ENCODE measurements at regions not wholly inside any gene's neighbourhood (a gene's known extent, or its start where the extent isn't known, plus 50 kb on each side); places are given as distances from the start of the nearest gene placed in this dataset.

- no peak for TF ChIP-seq CTCF (optimal IDR thresholded peaks at IDR 0.05 in 1 of 3, IDR thresholded peaks at IDR 0.05 in 1 of 3, conservative IDR thresholded peaks at IDR 0.05 in 1 of 3; ENCODE audit: extremely low read depth in 1 of 3, insufficient read depth in 2 of 3, low read length in 3 of 3)
- TF ChIP-seq EZH2 (IDR thresholded peaks at IDR 0.05; ENCODE audit: low read length): no peak
- no peaks in the 10 kb centered on the region for H3K9me3 ChIP-seq (ENCODE audit: control insufficient read depth, low read depth, low read length)
- DNase-seq (ENCODE audit: low read depth, low spot score) (no peak), FAIRE-seq (no peak)
- no peaks in the 10 kb centered on the region for H3K4me1 ChIP-seq (ENCODE audit: control insufficient read depth, extremely low read depth, insufficient read depth, low read length)
- no peaks in the 10 kb centered on the region for H3K9me1 ChIP-seq (ENCODE audit: control insufficient read depth, extremely low read depth, insufficient read depth, low read length)
- no peaks in the 10 kb centered on the region for H3K79me2 ChIP-seq (ENCODE audit: control insufficient read depth, insufficient read depth, low read length)
- no peaks in the 10 kb centered on the region for H3K27me3 ChIP-seq (ENCODE audit: control insufficient read depth, extremely low read depth, insufficient read depth, low read length)
- no peak overlapping the region for H3K4me2 ChIP-seq (ENCODE audit: control insufficient read depth, extremely low read depth, insufficient read depth, low read depth, low read length)
- no peaks in the 10 kb centered on the region for H4K20me1 ChIP-seq (ENCODE audit: control insufficient read depth, extremely low read depth, insufficient read depth, low read length)
- no peak overlapping the region for H3K27ac ChIP-seq (ENCODE audit: control insufficient read depth, insufficient read depth, low read length)
- H3K9ac ChIP-seq (ENCODE audit: control insufficient read depth, extremely low read depth, insufficient read depth, low read length): no peak overlapping the region
- no peak overlapping the region for H3K4me3 ChIP-seq (ENCODE audit: control insufficient read depth in 2 of 3, extremely low read depth in 1 of 3, insufficient read depth in 2 of 3, low read depth in 1 of 3, low read length in 3 of 3)
- H3K36me3 ChIP-seq (ENCODE audit: control insufficient read depth in 2 of 2, extremely low read depth in 1 of 2, insufficient read depth in 2 of 2, low read length in 2 of 2): no peaks in the 10 kb centered on the region
- no peak overlapping the region for H2AFZ ChIP-seq (ENCODE audit: control insufficient read depth, low read length)
- dilution Hi-C loops (cut with MboI; ENCODE audit: extremely low pct_ligation_motif_present, low sequenced_read_pairs): no loop called here
Observed at GRCh38 chr12:107998863-107999262, 130.2 kb upstream of the WSCD2 start.

- Histone ChIP-seq H3K27ac (ENCODE audit: control insufficient read depth, insufficient read depth, low read length) (no peak overlapping the region), H3K36me3 (ENCODE audit: control insufficient read depth in 2 of 2, extremely low read depth in 1 of 2, insufficient read depth in 2 of 2, low read length in 2 of 2) (no peaks in the 10 kb centered on the region), H2AFZ (ENCODE audit: control insufficient read depth, low read length) (no peak overlapping the region), H3K27me3 (ENCODE audit: control insufficient read depth, extremely low read depth, insufficient read depth, low read length) (no peaks in the 10 kb centered on the region), H3K9ac (ENCODE audit: control insufficient read depth, extremely low read depth, insufficient read depth, low read length) (no peak overlapping the region), H3K4me1 (ENCODE audit: control insufficient read depth, extremely low read depth, insufficient read depth, low read length) (no peaks in the 10 kb centered on the region), H3K4me3 (ENCODE audit: control insufficient read depth in 2 of 3, extremely low read depth in 1 of 3, insufficient read depth in 2 of 3, low read depth in 1 of 3, low read length in 3 of 3) (no peak overlapping the region), H3K9me3 (ENCODE audit: control insufficient read depth, low read depth, low read length) (no peaks in the 10 kb centered on the region), H4K20me1 (ENCODE audit: control insufficient read depth, extremely low read depth, insufficient read depth, low read length) (no peaks in the 10 kb centered on the region), H3K79me2 (ENCODE audit: control insufficient read depth, insufficient read depth, low read length) (no peaks in the 10 kb centered on the region), H3K9me1 (ENCODE audit: control insufficient read depth, extremely low read depth, insufficient read depth, low read length) (no peaks in the 10 kb centered on the region), H3K4me2 (ENCODE audit: control insufficient read depth, extremely low read depth, insufficient read depth, low read depth, low read length) (no peak overlapping the region)
- TF ChIP-seq CTCF (optimal IDR thresholded peaks at IDR 0.05 in 1 of 3, IDR thresholded peaks at IDR 0.05 in 1 of 3, conservative IDR thresholded peaks at IDR 0.05 in 1 of 3; ENCODE audit: extremely low read depth in 1 of 3, insufficient read depth in 2 of 3, low read length in 3 of 3) (no peak), EZH2 (IDR thresholded peaks at IDR 0.05; ENCODE audit: low read length) (no peak)
- no peak for FAIRE-seq
- DNase-seq (ENCODE audit: low read depth, low spot score): no peak
- dilution Hi-C loops (cut with MboI; ENCODE audit: extremely low pct_ligation_motif_present, low sequenced_read_pairs): no loop called here
Observed at GRCh38 chr12:108000111-108000510, 129.0 kb upstream of the WSCD2 start.
